ENCODE measurements at regions not wholly inside any gene's neighbourhood (a gene's known extent, or its start where the extent isn't known, plus 50 kb on each side); places are given as distances from the start of the nearest gene placed in this dataset.

- Histone ChIP-seq H4K20me1 (ENCODE audit: insufficient read depth, low read length) (no peaks in the 10 kb centered on the region; the same call in 1 of the 2 replicates), H3K27ac (ENCODE audit: extremely low read length, insufficient read depth, low read length) (no peak overlapping the region), H3K36me3 (replicated peaks in 1 of 2; ENCODE audit: control insufficient read depth in 1 of 2, insufficient read depth in 2 of 2, low read length in 2 of 2) (no peaks in the 10 kb centered on the region), H3K4me1 (ENCODE audit: insufficient read depth, low read length) (no peaks in the 10 kb centered on the region), H3K4me3 (replicated peaks in 1 of 3; ENCODE audit: insufficient read depth in 1 of 3, low read depth in 2 of 3, low read length in 3 of 3) (no peak overlapping the region), H3K4me2 (ENCODE audit: low read depth, low read length) (no peak overlapping the region), H3K79me2 (ENCODE audit: insufficient read depth, low read length) (no peaks in the 10 kb centered on the region), H3K9me3 (ENCODE audit: low read length) (no peaks in the 10 kb centered on the region), H3K27me3 (ENCODE audit: control insufficient read depth in 1 of 2, insufficient read depth in 2 of 2, low read length in 2 of 2) (peaks cover 11 to 79% of the 10 kb centered on the region in 2 experiments), H2AFZ (ENCODE audit: low read length) (no peak overlapping the region), H3K9ac (ENCODE audit: insufficient read depth, low read depth, low read length) (no peak overlapping the region)
- ChIA-PET CTCF (ENCODE audit: low intra/inter-chr PET ratio, low total read pairs) (no interaction called here), POLR2A (no interaction called here)
- no peak for DNase-seq (ENCODE audit: low spot score)
- 8% methylated on average over 6 of the region's 6 CpGs for WGBS (ENCODE audit: low lambda C conversion rate)
- no peak for FAIRE-seq
- intact Hi-C loops (cut with micrococcal nuclease; ENCODE audit: unreplicated experiment) (no loop called here), in situ Hi-C loops (cut with HindIII; ENCODE audit: extremely low pct_ligation_motif_present, low pct_unique_long_range_greater_than_20kb) (no loop called here)
- TF ChIP-seq CREM (IDR thresholded peaks at IDR 0.05) (no peak), CREM (CRISPR knock-in tag; IDR thresholded peaks at IDR 0.05) (no peak), FOXM1 (CRISPR knock-in tag; IDR thresholded peaks at IDR 0.05) (no peak), DPF2 (CRISPR knock-in tag; IDR thresholded peaks at IDR 0.05; ENCODE audit: borderline replicate concordance, low read depth) (no peak), NFE2L1 (CRISPR knock-in tag; IDR thresholded peaks at IDR 0.05; ENCODE audit: borderline replicate concordance) (no peak), NCOA1 (CRISPR knock-in tag; IDR thresholded peaks at IDR 0.05) (no peak), FOXO1 (CRISPR knock-in tag; IDR thresholded peaks at IDR 0.05) (no peak), NR3C1 (CRISPR knock-in tag; IDR thresholded peaks at IDR 0.05) (no peak), RBM39 (IDR thresholded peaks at IDR 0.05; ENCODE audit: low read depth, low read length, poor library complexity, severe bottlenecking) (no peak), ARHGAP35 (CRISPR knock-in tag; IDR thresholded peaks at IDR 0.05; ENCODE audit: borderline replicate concordance) (no peak), SP2 (CRISPR knock-in tag; IDR thresholded peaks at IDR 0.05) (no peak), FIP1L1 (IDR thresholded peaks at IDR 0.05; ENCODE audit: borderline replicate concordance, insufficient read depth, low read depth, low read length) (no peak), ZNF224 (CRISPR knock-in tag; IDR thresholded peaks at IDR 0.05) (no peak), MIXL1 (CRISPR knock-in tag; IDR thresholded peaks at IDR 0.05) (no peak), AKAP8 (CRISPR knock-in tag; IDR thresholded peaks at IDR 0.05) (no peak), PHF20 (CRISPR knock-in tag; IDR thresholded peaks at IDR 0.05) (no peak)
- BruUV-seq (replicated peaks), result no TSS peak
- no peak for ATAC-seq
Measured at GRCh38 chr2:443741-444140, 155.8 kb upstream of the ALKAL2 start.

Data from HepG2 (cell line).